HL-60 (cell line): ENCODE measurements at regions not wholly inside any gene's neighbourhood (a gene's known extent, or its start where the extent isn't known, plus 50 kb on each side); places are given as distances from the start of the nearest gene placed in this dataset.

Source experiments
- CTCF ChIP-seq: IDR thresholded peaks from one replicate; pipeline ENCODE4 v1.5.1; 2011; ENCODE audit warnings: low read length, control low read depth, inconsistent platforms; ENCODE audit not compliant: insufficient read depth
- GABPA ChIP-seq: IDR thresholded peaks from 2 replicates; pipeline ENCODE4 v1.6.1; 2012; ENCODE audit warnings: low read depth

- TF ChIP-seq CTCF = no peak
- TF ChIP-seq GABPA = no peak
Measured at GRCh38 chr20:29878281-29878741, 1379.2 kb upstream of the DEFB115 start.
